ENCODE measurements at regions not wholly inside any gene's neighbourhood (a gene's known extent, or its start where the extent isn't known, plus 50 kb on each side); places are given as distances from the start of the nearest gene placed in this dataset.

- Histone ChIP-seq H3K9me3 (ENCODE audit: low read depth) (no peaks in the 10 kb centered on the region), H4K20me1 (ENCODE audit: insufficient read depth, poor library complexity, severe bottlenecking) (no peaks in the 10 kb centered on the region), H3K4me2 (no peak overlapping the region), H3K79me2 (no peaks in the 10 kb centered on the region), H2AFZ (no peak overlapping the region), H3K27me3 (peaks cover 7% of the 10 kb centered on the region), H3K36me3 (replicated peaks; ENCODE audit: insufficient read depth, low read depth) (no peaks in the 10 kb centered on the region), H3K4me1 (ENCODE audit: insufficient read depth) (peaks cover 7% of the 10 kb centered on the region), H3K9me2 (replicated peaks; ENCODE audit: insufficient read depth) (no peaks in the 10 kb centered on the region), H3K27ac (no peak overlapping the region), H3K4me3 (no peak overlapping the region)
- no peak for TF ChIP-seq EZH2 (IDR thresholded peaks at IDR 0.05; ENCODE audit: borderline replicate concordance)
- no peak for TF ChIP-seq EZH2phosphoT487 (IDR thresholded peaks at IDR 0.05; ENCODE audit: low read depth, severe bottlenecking, unreplicated experiment)
- no peak for TF ChIP-seq CTCF (IDR thresholded peaks at IDR 0.05; ENCODE audit: poor library complexity)
- DNase-seq (ENCODE audit: low spot score), result no peak
- 66% methylated on average over 3 of the region's 3 CpGs for WGBS (ENCODE audit: low lambda C conversion rate, missing lambda C conversion rate)
These were observed 84.4 kb upstream of the NKD1 start for GRCh38 chr16:50463581-50464324.

- no peak for DNase-seq (ENCODE audit: low spot score)
- 69% methylated on average over 12 of the region's 12 CpGs for WGBS (ENCODE audit: low lambda C conversion rate, missing lambda C conversion rate)
- H3K36me3 ChIP-seq (replicated peaks; ENCODE audit: insufficient read depth, low read depth), result no peaks in the 10 kb centered on the region
- no peaks in the 10 kb centered on the region for H3K4me1 ChIP-seq (ENCODE audit: insufficient read depth)
- no peaks in the 10 kb centered on the region for H3K9me3 ChIP-seq (ENCODE audit: low read depth)
- H2AFZ ChIP-seq, result no peak overlapping the region
- no peaks in the 10 kb centered on the region for H3K9me2 ChIP-seq (replicated peaks; ENCODE audit: insufficient read depth)
- no peak overlapping the region for H3K27ac ChIP-seq
- H3K4me3 ChIP-seq, result no peak overlapping the region
- H3K27me3 ChIP-seq, result peaks cover 7% of the 10 kb centered on the region
- H3K79me2 ChIP-seq, result no peaks in the 10 kb centered on the region
- TF ChIP-seq EZH2 (IDR thresholded peaks at IDR 0.05; ENCODE audit: borderline replicate concordance) (no peak), EZH2phosphoT487 (IDR thresholded peaks at IDR 0.05; ENCODE audit: low read depth, severe bottlenecking, unreplicated experiment) (no peak), CTCF (IDR thresholded peaks at IDR 0.05; ENCODE audit: poor library complexity) (no peak)
- H4K20me1 ChIP-seq (ENCODE audit: insufficient read depth, poor library complexity, severe bottlenecking), result no peaks in the 10 kb centered on the region
- no peak overlapping the region for H3K4me2 ChIP-seq
These were observed 85.2 kb upstream of the NKD1 start for GRCh38 chr16:50462793-50463507.

- no peak overlapping the region for H3K4me3 ChIP-seq
- TF ChIP-seq EZH2phosphoT487 (IDR thresholded peaks at IDR 0.05; ENCODE audit: low read depth, severe bottlenecking, unreplicated experiment) (no peak), CTCF (IDR thresholded peaks at IDR 0.05; ENCODE audit: poor library complexity) (no peak), EZH2 (IDR thresholded peaks at IDR 0.05; ENCODE audit: borderline replicate concordance) (no peak)
- H3K9me2 ChIP-seq (replicated peaks; ENCODE audit: insufficient read depth), result no peaks in the 10 kb centered on the region
- peaks cover 7% of the 10 kb centered on the region for H3K27me3 ChIP-seq
- H3K4me1 ChIP-seq (ENCODE audit: insufficient read depth), result no peaks in the 10 kb centered on the region
- no peak overlapping the region for H3K27ac ChIP-seq
- H3K9me3 ChIP-seq (ENCODE audit: low read depth), result no peaks in the 10 kb centered on the region
- WGBS (ENCODE audit: low lambda C conversion rate, missing lambda C conversion rate), result 92% methylated on average over 4 of the region's 4 CpGs
- no peaks in the 10 kb centered on the region for H3K36me3 ChIP-seq (replicated peaks; ENCODE audit: insufficient read depth, low read depth)
- H3K4me2 ChIP-seq, result no peak overlapping the region
- H2AFZ ChIP-seq, result no peak overlapping the region
- DNase-seq (ENCODE audit: low spot score), result no peak
- no peaks in the 10 kb centered on the region for H4K20me1 ChIP-seq (ENCODE audit: insufficient read depth, poor library complexity, severe bottlenecking)
- H3K79me2 ChIP-seq, result no peaks in the 10 kb centered on the region
These were observed 86.8 kb upstream of the NKD1 start for GRCh38 chr16:50461400-50461760.

Measured in hepatocyte (in vitro differentiated cells).